Spinal cord (tissue), 9 donors: ENCODE measurements at regions not wholly inside any gene's neighbourhood (a gene's known extent, or its start where the extent isn't known, plus 50 kb on each side); places are given as distances from the start of the nearest gene placed in this dataset.
A peak's percentile ranks its signal among the peaks of the same experiment; 100 is the strongest.
"Not testable (repeated sequence)": the region's sequence is repeated elsewhere in the genome, so short reads cannot be mapped to it uniquely, and the experiment has no call there.

Experiments used
- DNase-seq, 6 donors: peaks; one replicate each; pipeline versions ENCODE4 v3.0.0 to v3.0.0-alpha.2; 2013 to 2015; ENCODE audit warnings: low spot score in 6 of 6, low read depth in 4 of 6
- H3K27ac ChIP-seq: one replicate; pipeline ENCODE4 v1.5.1; 2013; ENCODE audit warnings: low read depth, low read length, control low read depth
- H3K27me3 ChIP-seq: one replicate; pipeline ENCODE4 v1.6.1; 2013; ENCODE audit warnings: low read length; ENCODE audit not compliant: control insufficient read depth, insufficient read depth
- H3K36me3 ChIP-seq: one replicate; pipeline ENCODE4 v1.6.1; 2013; ENCODE audit warnings: low read length; ENCODE audit not compliant: control insufficient read depth, insufficient read depth
- H3K4me1 ChIP-seq: one replicate; pipeline ENCODE4 v1.6.1; 2013; ENCODE audit warnings: low read length; ENCODE audit not compliant: control insufficient read depth, insufficient read depth
- H3K4me3 ChIP-seq: one replicate; pipeline ENCODE4 v1.5.1; 2013; ENCODE audit warnings: low read depth, low read length, control low read depth
- H3K9me3 ChIP-seq: one replicate; pipeline ENCODE4 v1.6.1; 2013; ENCODE audit warnings: low read length; ENCODE audit not compliant: control insufficient read depth, insufficient read depth
- WGBS: methylation state at CpG from one replicate; pipeline ENCODE4 v1.1.5; 2013; ENCODE audit warnings: missing lambda C conversion rate; ENCODE audit not compliant: insufficient coverage; 5-methylcytosine and 5-hydroxymethylcytosine counted together
- donor health status: healthy.

- not testable (repeated sequence) for H3K9me3 ChIP-seq, H3K27me3 ChIP-seq, H3K36me3 ChIP-seq, H3K4me3 ChIP-seq, H3K27ac ChIP-seq, H3K4me1 ChIP-seq, DNase-seq
- no CpG with 5 or more reads among the region's 3 CpGs for WGBS
Measured at GRCh38 chr15:34653326-34653725, 69.9 kb upstream of the GOLGA8B start.

DNA sequence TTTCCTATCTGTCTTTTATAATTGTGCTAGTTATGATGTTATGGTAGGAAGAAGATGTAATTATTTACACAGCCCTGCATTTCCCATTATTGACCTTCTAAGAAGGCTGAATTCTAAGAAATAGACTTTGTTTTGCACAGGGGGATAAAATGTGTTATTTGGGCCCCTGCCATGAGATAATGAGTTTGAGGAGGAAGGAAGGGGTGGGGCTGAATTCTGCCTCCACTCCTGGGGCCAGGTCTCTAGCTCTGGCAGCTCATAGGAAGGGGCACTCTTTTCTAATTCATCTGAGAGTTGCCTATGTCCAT lies 69.2 kb upstream of the GOLGA8B start:
- H3K4me1 ChIP-seq = no peaks in the 10 kb centered on the region
- no peaks in the 10 kb centered on the region for H3K9me3 ChIP-seq
- no peak overlapping the region for H3K27ac ChIP-seq
- no peak for DNase-seq
- no peaks in the 10 kb centered on the region for H3K27me3 ChIP-seq
- no peak overlapping the region for H3K4me3 ChIP-seq
- no peaks in the 10 kb centered on the region for H3K36me3 ChIP-seq

DNA sequence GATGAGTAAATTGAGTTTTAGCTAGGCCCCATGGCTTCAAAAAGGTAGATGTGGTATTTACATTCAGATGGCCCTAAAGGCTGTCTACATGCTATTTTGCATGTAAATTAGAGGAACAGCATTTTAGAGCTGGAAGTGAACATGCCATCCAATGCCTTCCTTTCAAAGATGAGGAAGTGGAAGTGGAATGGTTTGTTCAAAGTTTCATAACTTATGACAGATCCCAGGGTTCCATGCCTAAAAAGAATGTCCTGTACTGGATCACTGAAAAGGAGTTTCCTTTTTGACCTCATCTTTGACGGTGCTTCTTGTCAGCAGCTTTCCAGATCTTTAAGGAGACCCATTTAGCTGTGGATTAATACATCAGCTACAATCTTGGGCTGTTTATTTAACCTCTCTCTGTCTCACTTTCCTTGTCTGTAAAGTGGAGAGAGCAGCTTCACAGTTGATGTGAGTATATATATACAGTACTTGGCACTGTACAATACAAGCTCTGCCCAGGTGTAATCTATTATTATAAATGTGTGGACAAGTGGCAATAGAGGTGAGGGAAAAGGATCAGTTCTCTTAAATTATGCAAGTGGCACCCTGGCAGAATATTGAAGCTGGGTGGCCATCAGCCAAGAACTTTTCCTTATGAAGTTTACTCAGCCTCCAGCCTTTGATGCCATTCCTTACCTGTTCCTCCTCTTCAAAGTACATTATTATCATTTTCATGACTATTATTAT lies 68.7 kb upstream of the GOLGA8B start:
- no peaks in the 10 kb centered on the region for H3K27me3 ChIP-seq
- no peak for DNase-seq
- no peaks in the 10 kb centered on the region for H3K4me1 ChIP-seq
- H3K9me3 ChIP-seq = no peaks in the 10 kb centered on the region
- no CpG with 5 or more reads among the region's 1 CpG for WGBS
- H3K36me3 ChIP-seq = no peaks in the 10 kb centered on the region
- no peak overlapping the region for H3K4me3 ChIP-seq
- no peak overlapping the region for H3K27ac ChIP-seq

DNA sequence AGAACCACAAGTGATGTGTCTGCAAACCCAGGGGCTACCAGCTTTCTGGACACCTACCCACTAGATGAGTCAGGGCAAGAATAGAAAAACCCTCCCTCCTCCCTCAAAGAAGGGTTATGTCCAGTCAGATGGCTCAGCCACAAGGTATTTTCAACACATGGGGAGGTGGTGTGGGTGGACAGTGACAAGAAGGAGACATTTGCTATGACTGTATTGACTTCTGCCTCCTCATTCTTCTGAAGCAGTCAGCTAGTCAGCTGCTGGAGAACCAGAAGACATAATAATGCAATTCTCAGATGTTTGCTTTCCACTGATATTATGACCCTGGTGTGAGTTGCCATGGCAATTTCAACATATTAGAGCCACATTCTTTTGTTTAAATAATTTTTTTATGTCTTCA lies 66.7 kb upstream of the GOLGA8B start:
- Histone ChIP-seq H3K27ac (no peak overlapping the region), H3K4me3 (no peak overlapping the region), H3K4me1 (no peaks in the 10 kb centered on the region), H3K36me3 (no peaks in the 10 kb centered on the region), H3K27me3 (no peaks in the 10 kb centered on the region), H3K9me3 (no peaks in the 10 kb centered on the region)
- peak in 1 of 6 donors; percentile 18 for DNase-seq

GRCh38 chr15:34648294-34648631 lies 64.8 kb upstream of the GOLGA8B start:
- no peaks in the 10 kb centered on the region for H3K4me1 ChIP-seq
- H3K27ac ChIP-seq = no peak overlapping the region
- no peaks in the 10 kb centered on the region for H3K27me3 ChIP-seq
- WGBS = 68% methylated on average over 4 of the region's 4 CpGs
- H3K4me3 ChIP-seq = no peak overlapping the region
- no peaks in the 10 kb centered on the region for H3K9me3 ChIP-seq
- no peak for DNase-seq
- no peaks in the 10 kb centered on the region for H3K36me3 ChIP-seq

GRCh38 chr15:34647569-34648293 lies 64.3 kb upstream of the GOLGA8B start:
- Histone ChIP-seq H3K4me3 (no peak overlapping the region), H3K27me3 (no peaks in the 10 kb centered on the region), H3K36me3 (no peaks in the 10 kb centered on the region), H3K27ac (no peak overlapping the region), H3K4me1 (no peaks in the 10 kb centered on the region), H3K9me3 (no peaks in the 10 kb centered on the region)
- DNase-seq = peak in 2 of 6 donors; percentile 9 to 32
- no CpG with 5 or more reads among the region's 2 CpGs for whole genome bisulfite sequencing

- H3K4me1 ChIP-seq = no peaks in the 10 kb centered on the region
- no peak overlapping the region for H3K27ac ChIP-seq
- H3K9me3 ChIP-seq = no peaks in the 10 kb centered on the region
- no peak for DNase-seq
- H3K4me3 ChIP-seq = no peak overlapping the region
- no peaks in the 10 kb centered on the region for H3K36me3 ChIP-seq
- H3K27me3 ChIP-seq = no peaks in the 10 kb centered on the region
- no CpG with 5 or more reads among the region's 2 CpGs for WGBS
Measured at GRCh38 chr15:34646918-34647317, 63.5 kb upstream of the GOLGA8B start.

GRCh38 chr15:34644851-34645250 lies 61.4 kb upstream of the GOLGA8B start:
- Histone ChIP-seq H3K4me3 (no peak overlapping the region), H3K9me3 (no peaks in the 10 kb centered on the region), H3K36me3 (no peaks in the 10 kb centered on the region), H3K4me1 (no peaks in the 10 kb centered on the region), H3K27me3 (no peaks in the 10 kb centered on the region), H3K27ac (no peak overlapping the region)
- DNase-seq = no peak
- WGBS = 100% methylated on average over 1 of the region's 4 CpGs

- DNase-seq = no peak
- no peaks in the 10 kb centered on the region for H3K4me1 ChIP-seq
- WGBS = 81% methylated on average over 1 of the region's 1 CpG
- H3K36me3 ChIP-seq = no peaks in the 10 kb centered on the region
- H3K9me3 ChIP-seq = no peaks in the 10 kb centered on the region
- H3K27ac ChIP-seq = no peak overlapping the region
- no peaks in the 10 kb centered on the region for H3K27me3 ChIP-seq
- no peak overlapping the region for H3K4me3 ChIP-seq
Measured at GRCh38 chr15:34644061-34644460, 60.6 kb upstream of the GOLGA8B start.

DNA sequence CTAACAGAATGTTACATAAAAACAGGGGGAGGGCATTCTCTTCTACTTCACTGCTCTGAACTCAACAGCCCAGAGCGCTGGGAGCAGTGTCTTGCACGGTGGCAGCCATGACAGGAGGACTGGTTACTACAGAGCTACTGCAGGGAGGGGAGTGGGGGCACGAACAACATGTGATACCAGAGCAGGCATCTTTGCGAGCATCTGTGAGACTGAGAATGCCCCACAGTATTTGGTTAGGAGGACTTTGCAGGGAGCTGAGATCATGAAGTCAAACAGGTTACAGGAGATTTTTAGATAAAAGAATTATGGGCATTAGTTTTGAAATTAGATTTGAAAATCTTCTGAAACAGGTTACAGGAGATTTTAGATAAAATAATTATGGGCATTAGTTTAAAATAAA lies 58.8 kb upstream of the GOLGA8B start:
- WGBS = 48% methylated on average over 4 of the region's 4 CpGs
- DNase-seq = no peak
- H3K36me3 ChIP-seq = no peaks in the 10 kb centered on the region

More for the DNA sequence above, 58.8 kb upstream of the GOLGA8B start:
- H3K4me3 ChIP-seq = no peak overlapping the region
- no peaks in the 10 kb centered on the region for H3K4me1 ChIP-seq
- no peak overlapping the region for H3K27ac ChIP-seq
- H3K27me3 ChIP-seq = no peaks in the 10 kb centered on the region
- H3K9me3 ChIP-seq = no peaks in the 10 kb centered on the region
